ENCODE measurements at regions not wholly inside any gene's neighbourhood (a gene's known extent, or its start where the extent isn't known, plus 50 kb on each side); places are given as distances from the start of the nearest gene placed in this dataset.

DNA sequence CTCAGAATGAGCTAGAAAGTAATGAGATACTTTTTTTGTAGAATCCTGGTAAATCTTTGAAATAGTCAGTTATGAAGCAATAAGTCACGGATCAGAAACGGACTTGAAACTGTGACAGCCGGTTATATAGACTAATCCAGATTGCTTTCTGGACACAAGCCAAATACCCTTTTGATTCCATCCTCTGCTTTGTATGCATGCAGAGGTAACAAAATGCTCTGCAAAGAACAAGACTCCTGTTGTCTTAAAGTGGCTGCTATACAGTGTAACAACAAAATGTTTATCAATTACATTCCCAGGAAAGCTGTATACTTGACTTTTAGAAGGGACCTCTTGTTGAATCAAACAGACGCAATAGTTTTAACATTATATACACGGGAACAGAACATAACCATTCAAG lies 66.5 kb upstream of the STARD13 start:
- TF ChIP-seq, protein P1, sequence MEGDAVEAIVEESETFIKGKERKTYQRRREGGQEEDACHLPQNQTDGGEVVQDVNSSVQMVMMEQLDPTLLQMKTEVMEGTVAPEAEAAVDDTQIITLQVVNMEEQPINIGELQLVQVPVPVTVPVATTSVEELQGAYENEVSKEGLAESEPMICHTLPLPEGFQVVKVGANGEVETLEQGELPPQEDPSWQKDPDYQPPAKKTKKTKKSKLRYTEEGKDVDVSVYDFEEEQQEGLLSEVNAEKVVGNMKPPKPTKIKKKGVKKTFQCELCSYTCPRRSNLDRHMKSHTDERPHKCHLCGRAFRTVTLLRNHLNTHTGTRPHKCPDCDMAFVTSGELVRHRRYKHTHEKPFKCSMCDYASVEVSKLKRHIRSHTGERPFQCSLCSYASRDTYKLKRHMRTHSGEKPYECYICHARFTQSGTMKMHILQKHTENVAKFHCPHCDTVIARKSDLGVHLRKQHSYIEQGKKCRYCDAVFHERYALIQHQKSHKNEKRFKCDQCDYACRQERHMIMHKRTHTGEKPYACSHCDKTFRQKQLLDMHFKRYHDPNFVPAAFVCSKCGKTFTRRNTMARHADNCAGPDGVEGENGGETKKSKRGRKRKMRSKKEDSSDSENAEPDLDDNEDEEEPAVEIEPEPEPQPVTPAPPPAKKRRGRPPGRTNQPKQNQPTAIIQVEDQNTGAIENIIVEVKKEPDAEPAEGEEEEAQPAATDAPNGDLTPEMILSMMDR (conservative IDR thresholded peaks at IDR 0.05), result no peak
- no peak overlapping the region for H3T11ph ChIP-seq (ENCODE audit: low read length)
- no peak overlapping the region for H3K56ac ChIP-seq (ENCODE audit: insufficient read length, low read depth, low read length)
- no peak overlapping the region for H2AFZ ChIP-seq (ENCODE audit: low read length)
- no peaks in the 10 kb centered on the region for H3K79me2 ChIP-seq (ENCODE audit: insufficient read depth, low read length)
- H3K4me1 ChIP-seq (ENCODE audit: insufficient read depth, low read length), result no peaks in the 10 kb centered on the region; the same call in 1 of the 2 replicates
- no peak overlapping the region for H2BK5ac ChIP-seq (ENCODE audit: insufficient read length, low read length)
- H3K18ac ChIP-seq (ENCODE audit: insufficient read length, low read depth, low read length), result no peak overlapping the region
- H3K27me3 ChIP-seq (ENCODE audit: insufficient read depth, low read length), result peaks cover 2% of the 10 kb centered on the region; the same call in 1 of the 2 replicates
- Mint-ChIP-seq H3K27me3 (ENCODE audit: low read depth) (peaks cover 44% of the 10 kb centered on the region), H3K9me3 (0 out of 5 replicates have a peak, but pooled peaks cover 0 to 2% of the 10 kb centered on the region in 2 experiments), H3K4me1 (peaks cover 4 to 7% of the 10 kb centered on the region in 2 experiments; a peak in 3 of 4 replicates), H3K36me3 (ENCODE audit: insufficient read depth in 1 of 3, low read depth in 3 of 3) (no peaks in the 10 kb centered on the region; a peak in 2 of 7 replicates), H3K4me3 (no peak overlapping the region), H3K27ac (no peak overlapping the region)
- H3K14ac ChIP-seq (ENCODE audit: insufficient read depth, low read length), result no peak overlapping the region
- no peak overlapping the region for H3K4me2 ChIP-seq (ENCODE audit: insufficient read depth, insufficient read length, low read length)
- no peak overlapping the region for H2BK15ac ChIP-seq (ENCODE audit: low read depth, low read length)
- H4K20me1 ChIP-seq (ENCODE audit: control insufficient read depth, insufficient read depth, insufficient read length), result no peaks in the 10 kb centered on the region
- no peaks in the 10 kb centered on the region for H3K9me3 ChIP-seq (ENCODE audit: control insufficient read depth, low read depth, low read length)
- no peak overlapping the region for H4K5ac ChIP-seq (ENCODE audit: insufficient read length, low read depth, low read length)
- no peak overlapping the region for H4K8ac ChIP-seq (replicated peaks; ENCODE audit: insufficient read length, low read depth, low read length)
- no peak overlapping the region for H2BK120ac ChIP-seq (ENCODE audit: low read depth, low read length, poor library complexity, severe bottlenecking)
- no peaks in the 10 kb centered on the region for H3K79me1 ChIP-seq (ENCODE audit: insufficient read depth, low read depth, low read length, poor library complexity, severe bottlenecking)
- WGBS (ENCODE audit: extremely low coverage, insufficient read length, low lambda C conversion rate), result no CpG with 5 or more reads among the region's 5 CpGs
- H3K9ac ChIP-seq (ENCODE audit: extremely low read depth, insufficient read length, low read length), result no peak overlapping the region
- no peak overlapping the region for H4K91ac ChIP-seq (ENCODE audit: insufficient read length, low read depth, low read length)
- H2AK5ac ChIP-seq (ENCODE audit: insufficient read length, low read length), result no peak overlapping the region
- no peak overlapping the region for H2BK20ac ChIP-seq (ENCODE audit: low read depth, low read length, poor library complexity, severe bottlenecking)
- no peak overlapping the region for H2BK12ac ChIP-seq (ENCODE audit: insufficient read length, low read depth, low read length)
- H3K27ac ChIP-seq (ENCODE audit: insufficient read length, low read depth, low read length), result no peak overlapping the region
- no peak for DNase-seq
- H3K23ac ChIP-seq (ENCODE audit: insufficient read length, low read depth, low read length), result no peak overlapping the region
- no peak overlapping the region for H3K4ac ChIP-seq (ENCODE audit: low read depth, low read length)
- peaks cover 5% of the 10 kb centered on the region for H3K23me2 ChIP-seq (ENCODE audit: insufficient read length, low read depth, low read length, poor library complexity, severe bottlenecking)
